HG02885 (cell line): ENCODE measurements at regions not wholly inside any gene's neighbourhood (a gene's known extent, or its start where the extent isn't known, plus 50 kb on each side); places are given as distances from the start of the nearest gene placed in this dataset.
A peak's percentile ranks its signal among the peaks of the same experiment; 100 is the strongest.
"Not testable (repeated sequence)": the region's sequence is repeated elsewhere in the genome, so short reads cannot be mapped to it uniquely, and the experiment has no call there.

Experiments
- ATAC-seq: cut with Tn5 transposase; IDR thresholded peaks from one replicate; pipeline ENCODE4 v1.9.1; 2021; ENCODE audit warnings: mild to moderate bottlenecking; ENCODE audit not compliant: unreplicated experiment, poor library complexity

GRCh38 chrX:13478740-13479451 is 90.5 kb upstream of the EGFL6 start:
- ATAC-seq, result no peak

GRCh38 chrX:13476384-13476783 is 93.0 kb upstream of the EGFL6 start:
- no peak for ATAC-seq

- peak; percentile 39 for ATAC-seq
Observed at GRCh38 chrX:13474164-13474516, 95.3 kb upstream of the EGFL6 start.

GRCh38 chrX:13473442-13474163 is 95.8 kb upstream of the EGFL6 start:
- ATAC-seq, result peak; percentile 85

- ATAC-seq, result no peak
Observed at GRCh38 chrX:13472975-13473374, 96.4 kb upstream of the EGFL6 start.

GRCh38 chrX:13471269-13471668 is 98.1 kb upstream of the EGFL6 start:
- no peak for ATAC-seq

GRCh38 chrX:13470685-13470977 is 98.8 kb upstream of the EGFL6 start:
- ATAC-seq, result no peak

GRCh38 chrX:13469963-13470684 is 99.3 kb upstream of the EGFL6 start:
- ATAC-seq, result no peak

- ATAC-seq, result no peak
Observed at GRCh38 chrX:13468096-13468495, 101.3 kb upstream of the EGFL6 start.

- ATAC-seq, result no peak
Observed at GRCh38 chrX:13467243-13467642, 102.2 kb upstream of the EGFL6 start.

- ATAC-seq, result no peak
Observed at GRCh38 chrX:13464599-13465275, 104.7 kb upstream of the EGFL6 start.

- ATAC-seq, result no peak
Observed at GRCh38 chrX:13463608-13464007, 105.8 kb upstream of the EGFL6 start.

- no peak for ATAC-seq
Observed at GRCh38 chrX:13452283-13452682, 117.1 kb upstream of the EGFL6 start.

GRCh38 chrX:13449441-13449840 is 120.0 kb upstream of the EGFL6 start:
- ATAC-seq, result no peak

GRCh38 chrX:13448941-13449340 is 120.5 kb upstream of the EGFL6 start:
- no peak for ATAC-seq

- not testable (repeated sequence) for ATAC-seq
Observed at GRCh38 chrX:13441608-13442007, 121.8 kb upstream of the ATXN3L start.

- no peak for ATAC-seq
Observed at GRCh38 chrX:13440176-13440575, 120.3 kb upstream of the ATXN3L start.

- no peak for ATAC-seq
Observed at GRCh38 chrX:13433298-13433605, 113.4 kb upstream of the ATXN3L start.

GRCh38 chrX:13432414-13433297 is 112.8 kb upstream of the ATXN3L start:
- no peak for ATAC-seq

- no peak for ATAC-seq
Observed at GRCh38 chrX:13430136-13430827, 110.4 kb upstream of the ATXN3L start.
